NCI-H1930 (cell line): ENCODE measurements at regions not wholly inside any gene's neighbourhood (a gene's known extent, or its start where the extent isn't known, plus 50 kb on each side); places are given as distances from the start of the nearest gene placed in this dataset.

Source experiments
- DNase-seq, 2 experiments: peaks; one replicate each; lab custom pipeline; 2025; lab: John Stamatoyannopoulos, UW

DNA sequence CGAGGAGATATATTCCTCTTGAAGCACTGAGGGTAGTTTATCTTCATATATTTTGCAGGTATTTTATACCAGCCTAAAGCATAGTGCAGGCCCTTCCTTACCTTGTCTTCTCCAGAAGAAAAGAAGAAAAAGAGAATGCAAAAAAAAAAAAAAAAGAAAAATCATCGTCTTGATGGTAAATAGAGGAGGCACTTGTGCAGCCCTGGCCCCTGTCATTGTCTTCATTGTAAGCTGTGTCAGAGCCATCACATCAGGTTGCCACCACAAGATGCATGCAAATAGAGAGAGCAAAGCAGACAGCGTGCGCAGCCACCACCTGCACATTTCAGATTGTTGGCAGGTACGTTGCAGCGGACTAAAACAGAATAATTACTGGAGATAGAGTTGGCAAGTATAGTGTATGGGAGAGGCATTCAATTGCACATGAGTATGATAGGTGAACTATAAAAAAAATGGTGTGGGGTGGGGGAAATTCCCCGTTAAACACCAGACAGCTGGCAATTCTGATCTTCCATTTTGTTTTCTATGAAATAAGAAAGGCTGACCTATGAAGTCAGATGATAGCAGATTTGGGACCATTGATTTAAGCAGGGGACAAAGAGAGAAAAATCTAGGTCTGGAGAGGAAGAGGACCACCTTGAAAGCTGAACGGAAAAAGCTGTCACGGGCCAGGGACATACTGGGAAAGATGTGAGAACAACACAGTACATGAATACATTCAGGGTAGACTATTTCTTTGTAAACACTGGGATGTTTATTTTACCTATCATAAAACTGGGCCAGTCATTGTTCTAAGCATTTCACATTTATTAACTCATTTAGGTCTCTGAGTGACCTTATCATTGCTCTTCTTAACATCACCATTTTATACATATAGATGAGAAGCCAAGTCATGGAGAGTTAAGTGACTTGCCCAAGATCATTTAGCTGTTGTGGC lies 306.3 kb upstream of the SP8 start:
- no peak for DNase-seq

DNA sequence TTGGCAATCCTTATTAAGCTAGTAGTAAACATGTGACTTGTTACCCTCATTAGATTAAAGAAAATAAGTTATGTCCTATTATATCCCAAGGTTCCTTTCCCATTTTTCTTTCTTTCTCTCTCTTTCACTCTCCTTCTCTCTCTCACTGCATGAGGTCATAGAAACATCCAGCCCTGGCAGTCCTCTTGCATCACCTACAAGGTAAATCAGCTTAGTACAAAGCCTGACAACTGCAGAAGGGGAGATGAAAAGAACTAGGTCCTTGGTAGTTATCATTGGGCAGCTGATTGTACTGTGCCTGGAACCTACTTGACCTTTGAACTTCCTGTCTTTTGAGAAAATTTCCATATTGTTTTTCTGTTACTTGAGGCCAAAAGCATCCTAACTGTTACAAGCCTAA lies 307.9 kb upstream of the SP8 start:
- no peak for DNase-seq

DNA sequence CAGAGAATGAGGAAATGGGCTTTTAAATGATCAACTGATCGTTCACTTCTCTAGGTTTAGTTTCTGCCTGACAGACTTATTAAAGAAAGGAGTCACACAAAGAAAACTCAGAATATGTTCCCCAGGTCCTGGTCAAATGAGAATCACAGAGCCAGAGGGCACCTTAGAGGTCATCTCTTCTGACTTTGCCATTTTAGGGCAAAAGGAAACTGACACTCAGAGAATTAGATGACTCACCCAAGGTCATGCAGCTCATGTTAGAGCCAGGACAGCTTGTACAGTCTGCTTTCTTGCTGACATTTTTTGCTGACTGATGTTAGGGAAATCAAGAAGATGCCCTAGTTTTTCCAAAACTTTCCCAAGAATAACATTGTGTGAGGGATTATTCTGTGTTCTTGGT lies 312.7 kb upstream of the SP8 start:
- DNase-seq: no peak

DNA sequence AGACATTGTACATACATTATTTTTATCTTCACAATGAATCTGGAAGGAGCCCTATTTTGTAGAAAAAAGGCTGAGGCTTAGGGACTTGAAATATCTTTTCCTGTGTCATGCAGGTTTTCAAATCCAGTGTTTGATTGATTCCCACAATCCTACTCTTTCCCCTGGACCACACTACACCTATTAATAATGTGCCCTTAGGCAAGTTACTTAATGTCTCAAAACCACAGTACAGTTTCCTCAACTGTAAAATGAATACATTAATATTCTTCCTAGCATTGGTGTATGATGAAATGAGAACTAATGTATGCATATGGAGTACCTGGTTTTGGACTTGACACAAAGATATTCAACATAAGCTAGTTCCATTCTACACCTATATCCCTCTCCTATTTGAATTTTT lies 313.3 kb upstream of the SP8 start:
- no peak for DNase-seq

DNA sequence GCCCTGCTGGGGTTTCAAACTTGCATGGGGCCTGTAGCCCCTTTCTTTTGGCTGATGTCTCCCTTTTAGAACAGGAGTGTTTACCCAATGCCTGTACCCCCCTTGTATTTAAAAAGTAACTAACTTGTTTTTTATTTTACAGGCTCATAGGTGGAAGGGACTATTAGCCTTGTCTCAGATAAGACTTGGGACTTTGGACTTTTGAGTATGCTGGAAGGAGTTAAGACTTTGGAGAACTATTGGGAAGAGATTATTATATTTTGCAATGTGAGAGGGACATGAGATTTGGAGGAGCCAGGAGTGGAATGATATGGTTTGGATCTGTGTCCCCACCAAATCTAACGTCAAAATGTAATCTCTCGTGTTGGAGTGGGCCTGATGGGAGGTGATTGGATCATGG lies 314.9 kb upstream of the SP8 start:
- no peak for DNase-seq

DNA sequence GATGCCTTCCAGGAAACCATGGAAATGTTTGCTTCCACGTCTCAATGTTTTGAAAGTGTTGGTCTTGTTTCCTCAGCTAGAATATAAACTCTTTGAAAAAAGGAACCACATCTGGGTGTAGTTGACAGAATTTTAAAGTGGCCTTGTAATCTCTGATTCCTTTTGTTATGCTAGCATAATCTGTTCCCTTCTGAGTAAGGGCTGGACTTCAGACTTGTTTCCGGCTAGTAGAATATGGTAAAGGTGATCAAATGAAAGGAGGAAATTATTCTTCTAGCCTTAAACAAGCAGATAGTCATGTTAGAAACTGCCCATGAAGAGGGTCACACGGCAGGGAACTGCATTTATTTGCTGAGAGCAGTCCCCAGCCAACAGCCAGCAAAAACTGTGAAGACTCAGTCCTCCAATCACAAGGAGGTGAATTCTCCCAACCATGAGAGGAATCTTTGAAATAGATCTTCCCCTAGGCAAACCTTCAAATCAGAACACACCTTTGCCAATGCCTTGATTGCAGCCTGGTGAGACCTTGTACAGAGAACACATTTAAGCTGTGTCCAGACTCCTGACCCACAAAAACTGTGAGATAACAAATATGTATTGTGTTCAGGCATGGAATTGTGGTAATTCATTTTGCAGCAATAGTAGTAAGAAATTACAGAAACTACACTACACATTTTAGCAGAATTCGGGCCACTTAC lies 316.9 kb upstream of the SP8 start:
- DNase-seq: no peak

DNA sequence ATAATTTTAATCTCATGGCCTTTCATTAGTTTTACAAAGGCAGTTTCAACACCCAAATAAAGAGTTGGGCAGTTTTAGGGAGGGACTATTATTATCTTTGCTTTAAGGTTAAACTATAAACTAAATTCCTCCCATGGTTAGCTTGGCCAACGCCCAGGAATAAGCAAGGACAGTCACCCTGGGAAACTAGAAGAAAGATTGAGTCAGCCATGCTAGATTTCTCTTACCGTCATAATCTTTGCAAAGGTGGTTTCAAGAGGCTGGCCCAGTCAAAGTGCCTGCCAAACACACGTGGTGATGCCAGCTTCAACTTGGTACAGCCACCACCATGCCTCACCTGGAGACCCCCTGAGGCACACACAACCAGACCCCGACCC lies 317.4 kb upstream of the SP8 start:
- no peak for DNase-seq

DNA sequence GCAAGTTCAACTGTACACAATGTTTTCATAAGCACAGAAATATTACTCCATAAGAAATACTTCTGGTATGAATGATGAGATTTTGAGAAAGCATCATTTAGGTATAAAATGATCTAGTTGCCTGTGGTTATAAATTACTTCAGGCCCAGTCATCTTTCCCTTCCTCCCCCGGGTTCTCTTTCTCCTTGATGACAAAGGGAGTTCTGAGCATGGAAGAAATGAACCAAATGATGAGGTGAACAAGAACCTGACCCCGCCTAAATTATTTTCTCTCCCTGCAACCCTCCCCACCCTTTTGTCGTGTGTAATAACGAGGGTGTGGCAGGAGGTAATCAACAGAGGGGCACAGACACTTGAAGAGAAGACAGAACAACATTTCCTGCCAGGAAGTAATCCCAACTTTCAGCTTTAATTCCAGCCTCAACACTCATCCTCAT lies 319.6 kb upstream of the SP8 start:
- DNase-seq: no peak

DNA sequence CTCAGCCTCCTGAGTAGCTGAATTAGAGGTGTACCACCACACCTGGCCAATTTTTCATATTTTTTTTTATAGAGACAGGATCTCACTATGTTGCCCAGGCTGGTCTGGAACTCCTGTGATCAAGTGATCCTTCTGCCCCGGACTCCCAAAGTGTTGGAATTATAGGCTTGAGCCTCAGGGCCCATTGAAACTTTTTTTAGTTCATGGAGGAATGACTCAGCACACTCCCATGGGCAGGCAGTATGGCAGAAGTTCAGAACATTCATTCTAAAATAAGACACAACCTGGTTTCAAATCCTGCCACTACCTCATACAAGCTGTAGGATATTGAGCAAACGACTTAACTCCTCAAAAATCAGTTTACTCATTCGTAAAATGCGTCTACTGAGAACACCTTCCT lies 320.4 kb upstream of the SP8 start:
- no peak for DNase-seq

DNA sequence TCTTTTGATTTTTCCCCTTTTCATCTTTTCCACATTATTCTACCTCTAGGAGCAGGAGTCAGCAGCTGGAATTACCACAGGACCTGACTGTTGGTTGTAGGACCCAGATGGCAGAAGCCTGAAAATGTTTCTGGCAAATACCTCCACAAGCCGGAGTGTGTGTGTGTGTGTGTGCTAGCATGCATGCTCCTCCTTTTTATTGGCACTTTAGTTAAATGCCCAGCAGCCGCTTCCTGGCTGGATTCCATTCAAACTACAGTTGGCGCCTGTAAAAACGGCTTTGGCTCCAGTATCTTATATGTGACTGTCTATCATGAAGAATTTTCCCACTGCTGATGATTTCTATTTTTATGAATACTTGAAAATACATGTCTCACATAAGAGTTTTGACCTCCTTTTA lies 319.7 kb upstream of the SP4 start:
- no peak for DNase-seq

DNA sequence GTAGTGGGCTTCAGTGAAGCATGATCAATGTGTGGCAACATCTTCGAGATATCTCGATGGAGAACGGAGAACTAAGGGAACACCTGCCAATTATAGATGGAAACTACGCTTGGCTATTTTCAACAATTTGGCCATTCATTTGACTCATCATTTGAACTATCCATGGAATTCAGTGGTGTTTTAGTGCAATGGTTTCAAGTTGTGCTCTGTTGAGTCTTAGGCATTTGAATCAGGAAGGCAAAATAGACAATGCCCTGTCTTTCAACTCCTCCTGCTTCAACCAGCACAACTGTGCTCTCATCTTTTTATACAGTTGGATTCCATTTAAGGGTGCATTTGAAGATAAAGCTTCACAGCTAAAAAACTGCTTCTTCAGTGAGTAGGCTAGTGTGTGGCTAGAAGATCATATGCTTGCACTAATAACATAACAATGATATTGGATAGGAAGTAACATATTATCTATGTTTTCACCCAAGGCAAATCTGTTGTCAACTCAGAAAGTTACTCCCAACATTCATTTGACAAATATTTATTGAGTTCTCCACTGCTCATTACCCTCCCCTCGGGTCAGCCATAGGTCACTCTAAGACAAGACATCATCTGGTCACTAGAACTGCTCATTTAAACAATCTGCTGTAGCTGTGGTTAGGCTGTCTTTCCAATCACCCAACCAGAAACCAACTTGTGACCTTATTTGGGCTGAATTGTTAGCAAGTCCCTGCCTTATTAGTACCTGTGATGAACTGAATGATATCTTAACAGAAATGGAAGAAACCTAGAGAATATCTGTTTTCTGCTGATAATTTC lies 314.1 kb upstream of the SP4 start:
- DNase-seq: no peak

DNA sequence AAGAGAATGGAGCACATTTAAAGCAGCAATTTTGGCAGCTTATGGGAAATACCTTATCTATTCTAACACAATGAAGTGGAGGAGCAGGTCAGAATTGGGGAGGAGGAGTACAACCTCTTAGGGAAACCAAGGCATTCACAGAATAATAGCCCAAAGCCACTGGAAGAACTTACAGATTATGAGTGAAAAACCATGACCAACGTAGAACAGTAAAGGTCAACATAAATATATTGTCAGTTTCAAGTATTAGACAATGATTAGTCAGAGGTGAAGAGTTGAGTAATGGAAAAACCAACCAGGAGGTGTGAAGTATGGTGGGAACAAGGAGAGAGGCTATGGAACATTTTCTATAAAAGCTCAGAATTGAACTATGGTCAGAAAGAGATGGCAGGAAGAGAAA lies 304.3 kb upstream of the SP4 start:
- no peak for DNase-seq

DNA sequence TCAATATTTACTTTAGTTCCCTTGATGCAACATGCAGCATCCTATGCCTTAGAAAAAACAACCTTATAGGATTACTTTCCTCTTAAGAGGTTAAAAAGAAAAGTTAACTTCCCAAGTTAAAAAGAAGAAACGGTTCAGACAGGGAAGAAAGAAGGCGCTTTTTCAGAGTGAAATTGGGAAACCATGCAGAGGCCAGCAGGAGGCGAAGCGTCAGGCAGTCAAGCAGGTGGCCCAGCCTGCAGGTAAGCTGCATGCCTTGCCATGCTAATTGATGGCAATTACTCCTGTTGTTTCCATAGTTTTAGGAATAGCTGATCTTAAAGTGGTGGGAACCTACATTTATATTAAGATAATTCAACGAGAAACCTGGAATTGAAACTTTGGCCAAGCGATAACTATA lies 302.6 kb upstream of the SP4 start:
- no peak for DNase-seq

DNA sequence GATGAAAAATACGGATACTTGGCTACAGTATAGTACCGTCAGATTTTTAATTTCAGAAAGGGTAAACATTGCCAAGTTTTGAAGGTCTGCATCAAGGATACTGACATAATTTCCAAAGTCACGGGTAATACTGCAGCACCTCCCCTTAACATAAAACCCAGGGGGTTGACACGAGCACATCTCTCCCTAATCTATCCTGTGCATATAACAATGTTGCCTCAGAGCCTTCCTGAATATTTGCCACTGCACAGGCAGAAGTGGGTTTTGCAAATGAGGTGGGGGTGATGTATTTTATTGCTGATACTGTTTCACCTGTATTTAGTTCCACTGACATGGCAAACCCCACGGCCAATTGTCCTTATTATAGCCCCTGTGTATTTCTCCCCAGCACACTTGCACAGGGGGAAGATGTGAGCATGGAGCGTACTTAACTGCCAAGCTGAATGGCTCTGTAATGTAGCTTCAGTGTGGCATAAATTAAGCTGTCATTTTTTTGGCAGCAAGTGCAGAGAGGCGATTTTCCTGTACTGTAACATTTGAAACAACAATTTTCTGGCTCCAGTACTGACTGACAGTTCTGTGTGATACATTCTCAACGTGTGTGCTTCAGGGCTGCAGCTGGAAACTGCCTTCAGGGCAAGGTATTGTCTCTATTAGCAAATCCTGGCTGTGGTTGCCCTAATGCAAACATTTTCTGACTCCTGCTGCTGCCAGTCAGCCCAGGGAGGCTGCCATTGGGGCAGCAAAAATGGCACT lies 299.6 kb upstream of the SP4 start:
- peak in 1 of 2 experiments; percentile 48 for DNase-seq

DNA sequence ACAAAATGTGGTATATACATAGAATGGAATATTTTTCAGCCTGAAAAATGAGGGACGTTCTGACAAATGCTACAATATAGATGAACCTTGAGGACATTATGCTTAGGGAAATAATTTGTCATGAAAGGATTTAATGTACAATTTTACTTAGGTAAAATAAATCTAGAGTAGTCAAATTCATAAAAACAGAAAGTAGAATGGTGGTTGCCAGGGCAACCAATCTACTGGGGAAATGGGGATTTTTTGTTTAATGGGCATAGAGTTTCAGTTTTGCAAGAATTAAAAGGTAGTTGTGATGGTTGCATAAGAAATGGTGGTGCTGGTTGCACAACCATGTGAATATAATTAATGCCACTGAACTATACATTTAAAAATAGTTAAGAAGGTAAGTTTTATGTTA lies 296.0 kb upstream of the SP4 start:
- DNase-seq: no peak

DNA sequence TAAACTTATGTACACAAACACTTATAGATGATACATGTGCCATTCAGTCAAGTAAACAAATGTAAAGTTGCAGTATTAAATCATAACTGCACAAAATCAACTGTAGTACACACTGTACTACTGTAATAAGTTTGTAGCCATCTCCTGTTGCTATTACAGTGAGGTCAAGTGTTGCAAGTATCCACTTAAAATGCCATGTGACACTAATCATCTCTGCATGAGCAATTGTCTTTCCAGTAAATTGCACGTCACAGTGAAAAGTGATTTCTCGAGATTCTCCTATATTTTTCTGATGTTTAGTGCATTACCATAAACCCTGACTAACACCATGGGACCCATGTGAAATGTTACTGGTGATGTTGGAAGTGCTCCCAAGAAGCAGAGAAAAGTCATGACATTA lies 293.3 kb upstream of the SP4 start:
- DNase-seq: no peak

DNA sequence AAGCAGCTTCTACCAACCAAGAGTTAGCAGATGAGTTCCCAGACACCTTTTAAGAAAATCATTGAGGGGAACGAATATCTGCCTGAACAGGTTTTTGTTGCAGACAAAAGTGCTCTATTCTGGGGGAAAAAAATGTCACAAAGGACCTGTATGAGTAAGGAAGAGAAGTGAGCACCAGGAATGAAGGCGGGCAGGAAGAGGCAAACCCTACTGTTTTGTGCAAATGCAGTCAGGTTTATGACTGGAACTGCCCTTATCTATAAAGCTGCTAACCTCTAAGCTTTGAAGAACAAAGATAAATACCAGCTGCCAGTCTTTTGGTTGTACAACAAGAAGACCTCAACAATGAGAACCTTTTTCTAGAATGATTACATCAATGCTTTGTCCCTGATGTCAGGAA lies 292.4 kb upstream of the SP4 start:
- DNase-seq: no peak

DNA sequence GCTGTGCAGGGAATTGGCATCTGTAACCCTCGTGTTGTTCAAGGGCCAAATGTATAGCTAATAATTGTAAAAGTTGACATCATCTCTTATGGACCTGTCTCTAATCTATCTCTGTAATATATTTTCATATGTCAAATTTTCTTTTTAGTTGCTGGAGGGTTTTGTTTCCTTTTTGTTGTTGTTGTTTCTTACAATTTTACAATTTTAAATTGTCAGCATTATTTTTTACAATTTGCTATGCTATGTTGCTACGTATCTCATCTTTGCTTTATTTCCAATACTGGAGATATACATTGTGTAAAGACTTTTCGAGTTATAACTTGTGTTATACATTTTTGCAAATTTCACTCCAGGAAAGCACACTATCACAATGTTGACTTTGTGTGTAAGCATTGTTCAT lies 290.2 kb upstream of the SP4 start:
- DNase-seq: no peak

DNA sequence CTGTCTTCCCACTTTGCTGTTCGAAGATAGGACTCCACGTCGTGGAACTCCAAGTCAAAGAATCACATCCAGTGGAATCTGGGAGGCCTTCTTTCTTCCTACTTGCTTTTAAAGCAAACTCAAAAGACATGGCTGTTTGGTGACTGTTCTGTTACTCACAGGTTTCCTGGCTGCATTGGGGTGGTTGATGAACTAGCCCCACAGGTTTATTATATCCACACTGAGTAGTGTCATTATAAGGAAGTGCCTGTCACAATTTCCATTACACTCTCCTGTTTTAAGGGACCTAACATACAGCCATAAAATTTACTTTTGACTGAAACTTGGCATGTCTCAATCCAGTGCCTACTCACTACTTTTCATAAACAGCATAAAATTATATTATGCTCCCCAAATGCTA lies 287.3 kb upstream of the SP4 start:
- no peak for DNase-seq

DNA sequence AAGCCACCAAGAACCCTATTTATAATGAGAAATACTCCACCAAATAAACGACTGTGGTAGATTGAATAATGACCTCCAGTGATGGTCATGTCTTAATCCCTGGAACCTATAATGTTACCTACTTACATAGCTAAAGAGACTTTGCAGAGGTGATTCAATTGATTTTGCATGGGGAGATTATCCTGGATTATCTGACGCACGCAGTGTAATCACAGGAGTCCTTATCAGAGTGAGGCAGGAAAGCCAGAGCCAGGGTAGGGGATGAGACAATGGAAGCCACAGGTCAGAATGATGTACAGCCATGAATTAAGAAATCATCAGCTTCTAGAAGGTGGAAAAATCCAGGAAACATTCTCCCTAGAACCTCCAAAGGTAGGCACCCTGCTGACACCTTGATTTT lies 286.4 kb upstream of the SP4 start:
- DNase-seq: no peak

DNA sequence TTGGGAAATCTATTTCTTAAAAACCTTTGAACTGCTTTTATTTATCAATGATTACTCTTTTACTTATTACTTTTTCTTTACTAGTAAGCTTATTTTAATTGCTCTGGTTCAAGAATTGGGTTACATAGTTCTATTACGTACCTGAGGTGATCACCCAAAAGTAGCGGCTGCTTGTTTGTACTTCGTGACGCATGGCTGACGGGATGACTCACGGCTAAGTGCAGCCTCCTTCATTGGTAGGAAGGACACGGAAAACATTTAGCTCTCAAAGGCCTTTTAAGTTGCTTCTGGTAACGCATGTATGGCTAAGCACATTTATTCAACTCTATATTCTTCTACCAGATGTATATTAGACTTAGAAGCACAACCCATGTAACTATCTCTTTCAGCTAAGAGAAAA lies 285.8 kb upstream of the SP4 start:
- no peak for DNase-seq
